Keratinocyte (primary cell): ENCODE measurements at regions not wholly inside any gene's neighbourhood (a gene's known extent, or its start where the extent isn't known, plus 50 kb on each side); places are given as distances from the start of the nearest gene placed in this dataset.

ENCODE experiments used
- CTCF ChIP-seq, 3 experiments: IDR thresholded peaks in 1 of 3; conservative IDR thresholded peaks in 1 of 3; optimal IDR thresholded peaks in 1 of 3; 2 replicates in 2 of 3; 3 replicates in 1 of 3; pipeline versions ENCODE3 to v1.5.1; 2011; ENCODE audit warnings: low read length in 3 of 3, mild to moderate bottlenecking in 3 of 3, moderate library complexity in 2 of 3, control low read depth in 1 of 3, inconsistent platforms in 1 of 3; ENCODE audit not compliant: insufficient read depth in 2 of 3; ENCODE audit errors: extremely low read depth in 1 of 3
- EZH2 ChIP-seq: IDR thresholded peaks from one replicate; pipeline ENCODE4 v1.6.1; 2012; ENCODE audit warnings: inconsistent platforms, mild to moderate bottlenecking, low read length, moderate library complexity

GRCh38 chr3:117407317-117407716, 697.7 kb downstream of the TUSC7 start:
- TF ChIP-seq CTCF (optimal IDR thresholded peaks at IDR 0.05 in 1 of 3, IDR thresholded peaks at IDR 0.05 in 1 of 3, conservative IDR thresholded peaks at IDR 0.05 in 1 of 3; ENCODE audit: extremely low read depth in 1 of 3, insufficient read depth in 2 of 3, low read length in 3 of 3) (peak in 2 of 3 experiments; percentile 21 to 41), EZH2 (no peak)
